Activated CD4-positive, alpha-beta T cell treated with anti-CD3 and anti-CD28 coated beads, Interleukin-2, amount 50 U/mL, for 4 hours (primary cell): ENCODE measurements at regions not wholly inside any gene's neighbourhood (a gene's known extent, or its start where the extent isn't known, plus 50 kb on each side); places are given as distances from the start of the nearest gene placed in this dataset.

Source experiments
- DNase-seq, 2 experiments: peaks; one replicate each; pipeline ENCODE4 v3.0.0-alpha.2; 2020

DNA sequence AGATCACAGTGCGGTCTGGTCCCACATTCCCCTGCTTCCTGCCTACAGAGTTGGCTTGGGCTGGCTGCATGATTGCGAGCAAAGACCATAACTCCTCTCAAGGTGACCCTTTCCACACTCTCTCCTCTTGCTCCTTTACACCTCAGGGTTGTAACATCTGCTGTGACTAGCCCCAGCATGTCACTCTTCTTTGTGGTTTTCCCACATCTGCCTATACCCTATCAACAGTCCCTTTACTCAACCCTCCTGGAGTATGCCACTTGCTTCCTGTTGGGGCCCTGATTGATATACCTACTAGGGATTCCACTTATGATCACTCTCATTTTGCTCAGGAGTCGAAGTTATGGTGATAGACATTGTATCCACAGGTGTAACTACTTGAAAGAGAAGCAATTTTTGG lies 58.9 kb upstream of the SGK1 start:
- no peak for DNase-seq

DNA sequence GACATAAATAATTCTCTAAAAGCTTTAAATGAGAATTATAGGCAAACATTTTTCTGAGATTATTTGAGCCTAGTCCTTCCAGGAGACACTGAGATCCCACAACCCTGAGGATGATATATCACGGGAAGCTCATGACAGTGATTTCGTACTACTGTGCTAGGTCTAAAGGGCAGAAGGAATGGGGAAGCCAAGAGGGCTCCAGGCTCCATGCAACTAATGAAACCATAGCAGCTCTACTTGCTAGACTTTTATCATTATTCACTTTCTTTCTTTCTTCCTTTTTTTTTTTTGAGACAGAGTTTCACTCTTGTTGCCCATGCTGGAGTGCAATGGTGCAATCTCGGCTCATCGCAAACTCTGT lies 57.3 kb upstream of the SGK1 start:
- DNase-seq = no peak

DNA sequence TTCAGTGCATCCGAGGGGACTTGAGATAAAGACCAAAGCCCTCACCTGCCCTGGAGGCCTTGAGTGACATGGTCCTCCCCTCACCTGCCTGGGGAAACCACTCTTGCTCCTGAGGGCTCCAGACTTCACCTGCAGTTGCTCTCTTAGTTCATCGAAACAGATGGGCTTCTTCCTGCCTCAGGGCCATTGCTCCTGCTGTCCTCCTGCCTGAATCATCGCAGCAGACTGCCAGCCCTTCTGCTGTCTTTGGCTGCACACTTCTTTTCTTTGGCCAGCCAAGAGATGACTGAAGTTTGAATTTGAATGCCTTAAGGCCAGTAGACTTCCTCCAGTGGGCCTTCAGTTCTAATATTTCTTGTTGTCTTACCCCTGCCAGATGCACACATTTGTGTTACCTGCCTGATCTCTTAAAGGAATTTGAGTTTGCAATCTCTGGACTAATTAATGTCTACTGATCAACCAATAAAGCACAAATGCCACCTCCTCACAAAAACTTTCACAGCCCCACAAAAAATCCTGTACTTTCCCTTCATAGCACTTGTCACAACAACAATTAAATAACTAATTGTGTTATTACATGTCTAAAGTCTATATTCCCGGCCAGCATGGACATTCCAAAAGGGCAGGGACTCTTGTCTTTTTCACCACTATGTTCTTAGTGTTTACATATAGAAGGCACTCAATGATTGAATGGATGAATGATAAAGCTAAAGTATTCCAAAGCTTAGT lies 56.7 kb upstream of the SGK1 start:
- no peak for DNase-seq

DNA sequence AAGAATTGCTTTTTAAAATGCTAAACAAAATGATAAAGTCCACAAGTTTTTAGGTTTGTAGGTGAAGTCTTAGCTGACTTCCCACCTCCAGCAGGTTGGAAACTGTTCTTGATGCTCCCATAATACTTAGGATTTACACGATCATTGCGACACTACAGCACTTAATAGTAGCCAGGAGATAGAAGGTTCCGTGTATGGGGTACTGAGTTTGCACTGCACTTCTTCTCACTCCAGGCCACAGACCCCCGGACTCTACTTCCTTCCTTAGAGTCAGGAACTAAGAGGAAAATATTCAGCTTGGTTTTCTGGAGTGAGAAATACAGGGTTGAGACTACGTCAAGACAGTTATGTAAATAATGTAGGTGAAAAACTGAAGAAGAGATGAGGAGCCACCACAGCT lies 56.1 kb upstream of the SGK1 start:
- no peak for DNase-seq

DNA sequence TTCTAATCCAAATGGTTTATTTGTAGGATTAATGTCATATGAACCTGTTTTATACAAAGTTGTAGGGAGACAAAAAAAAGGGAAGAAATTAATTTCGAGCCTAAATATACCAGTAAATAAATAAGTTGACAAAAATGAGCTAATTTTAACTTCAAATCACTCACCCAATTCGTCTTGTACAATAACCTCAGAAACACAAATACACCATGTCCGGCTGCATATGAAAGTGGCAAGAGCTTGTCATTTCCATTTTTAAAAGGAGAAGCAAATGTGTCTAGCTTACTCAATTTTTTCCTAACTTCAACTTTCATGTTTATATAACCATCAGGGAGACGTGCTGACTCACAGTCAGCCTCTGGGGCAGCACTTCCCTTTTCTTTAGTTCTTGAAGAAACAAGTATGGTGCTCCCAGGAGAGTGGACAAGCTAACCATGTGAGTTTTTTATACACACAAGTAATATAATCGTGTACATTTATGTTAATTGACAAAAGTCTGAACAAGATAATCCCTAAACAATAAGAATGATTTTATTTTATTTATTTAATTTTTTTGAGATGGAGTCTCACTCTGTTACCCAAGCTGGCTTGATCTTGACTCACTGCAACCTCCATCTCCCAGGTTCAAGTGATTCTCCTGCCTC lies 55.5 kb upstream of the SGK1 start:
- no peak for DNase-seq

DNA sequence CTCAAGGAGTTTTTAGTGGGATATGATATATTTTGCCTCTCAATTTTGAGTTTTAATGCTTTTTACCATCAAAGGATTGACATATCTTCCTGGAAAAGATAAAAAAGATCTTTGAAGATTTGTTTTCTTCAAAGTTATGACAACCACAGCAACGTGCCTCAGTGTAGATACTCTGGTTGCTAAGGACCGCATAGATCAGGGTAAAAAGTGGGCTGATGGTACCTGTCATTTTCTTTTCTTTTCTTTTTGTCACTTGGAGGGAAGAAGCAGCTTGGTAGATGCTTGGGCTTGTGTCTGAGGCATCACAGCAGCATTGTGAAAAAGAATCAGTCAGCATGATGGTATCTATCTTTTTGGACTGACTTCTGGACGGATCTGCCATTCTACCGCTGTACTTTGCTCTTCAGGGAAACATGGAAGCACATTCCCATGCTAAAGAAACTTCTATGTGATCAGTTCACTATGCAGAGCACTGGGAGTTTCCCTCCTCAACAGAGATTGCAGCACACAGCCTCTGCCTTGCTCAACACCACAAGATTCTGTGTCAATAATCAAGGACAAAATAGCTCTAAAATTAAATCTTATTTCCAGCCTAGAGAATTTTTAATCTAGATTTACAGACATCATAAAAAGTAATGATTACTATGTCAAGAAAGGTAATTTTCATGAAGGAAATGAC lies 54.8 kb upstream of the SGK1 start:
- no peak for DNase-seq

DNA sequence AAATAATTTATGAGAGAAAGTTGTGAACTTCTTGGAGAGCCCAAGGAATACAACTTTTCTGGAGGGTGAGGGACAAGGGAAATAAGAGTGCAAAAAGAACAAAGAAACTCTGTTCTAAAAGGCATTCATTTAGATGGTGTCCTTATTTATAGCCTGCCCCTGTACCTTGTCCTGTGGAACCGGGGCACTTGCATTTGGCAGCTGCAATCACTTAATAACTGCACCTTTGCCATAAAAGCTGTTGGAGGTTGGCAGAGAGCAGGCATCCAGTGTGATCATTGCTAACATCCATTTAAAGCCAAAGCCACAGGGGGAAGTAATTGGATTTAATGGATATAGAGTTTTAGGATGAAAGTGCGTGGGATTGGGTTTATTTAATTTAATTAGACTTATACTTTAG lies 50.8 kb upstream of the SGK1 start:
- DNase-seq = no peak
